RWPE1 (cell line): ENCODE measurements at regions not wholly inside any gene's neighbourhood (a gene's known extent, or its start where the extent isn't known, plus 50 kb on each side); places are given as distances from the start of the nearest gene placed in this dataset.
A peak's percentile ranks its signal among the peaks of the same experiment; 100 is the strongest.

Source experiments
- CTCF ChIA-PET: fragments of 350-600 bp; sonication (Branson Sonifier 250); formaldehyde crosslinking; extraction: SDS; loops from one replicate; lab custom pipeline; 2021; lab: Yijun Ruan, JAX
- POLR2A ChIA-PET: fragments of 400-600 bp; formaldehyde crosslinking; extraction: SDS; loops from one replicate; lab custom pipeline; 2020; ENCODE audit warnings: antibody characterized with exemption; ENCODE audit not compliant: low non-redundant PET; lab: Yijun Ruan, JAX
- DNase-seq: peaks from one replicate; pipeline ENCODE4 v3.0.0; 2012; ENCODE audit warnings: low spot score
- H3K27ac ChIP-seq: fragments of 450-650 bp; 2 replicates; pipeline ENCODE4 v1.5.1; 2017
- TF ChIP-seq, protein P1 (sequence below): fragments of 450-650 bp; conservative IDR thresholded peaks from 2 replicates; pipeline ENCODE4 v1.5.1; 2017; ENCODE audit warnings: low read depth, mild to moderate bottlenecking

DNA sequence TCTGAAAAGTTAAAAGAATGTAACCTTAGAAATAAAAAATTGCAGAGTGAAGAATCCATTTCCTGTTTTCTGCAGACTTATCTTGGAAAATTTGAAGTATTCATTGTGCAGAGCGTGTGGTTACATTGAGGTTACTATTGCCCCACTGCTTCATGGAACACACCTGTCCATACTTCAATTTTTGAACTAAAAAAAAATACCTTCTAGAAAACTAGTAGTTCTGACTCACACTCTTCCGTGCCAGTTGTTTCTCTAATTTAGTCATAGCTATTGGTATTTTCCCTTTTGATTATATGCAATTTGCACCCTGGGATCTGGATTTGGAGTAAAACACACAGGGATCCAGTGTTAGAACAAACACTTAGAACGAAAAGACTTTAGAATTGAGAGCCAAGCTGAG lies 111.8 kb upstream of the LYSMD4 start:
- no peak overlapping the region for H3K27ac ChIP-seq
- POLR2A ChIA-PET = no interaction called here
- CTCF ChIA-PET = no interaction called here
- DNase-seq = peak; percentile 6
- TF ChIP-seq, protein P1, sequence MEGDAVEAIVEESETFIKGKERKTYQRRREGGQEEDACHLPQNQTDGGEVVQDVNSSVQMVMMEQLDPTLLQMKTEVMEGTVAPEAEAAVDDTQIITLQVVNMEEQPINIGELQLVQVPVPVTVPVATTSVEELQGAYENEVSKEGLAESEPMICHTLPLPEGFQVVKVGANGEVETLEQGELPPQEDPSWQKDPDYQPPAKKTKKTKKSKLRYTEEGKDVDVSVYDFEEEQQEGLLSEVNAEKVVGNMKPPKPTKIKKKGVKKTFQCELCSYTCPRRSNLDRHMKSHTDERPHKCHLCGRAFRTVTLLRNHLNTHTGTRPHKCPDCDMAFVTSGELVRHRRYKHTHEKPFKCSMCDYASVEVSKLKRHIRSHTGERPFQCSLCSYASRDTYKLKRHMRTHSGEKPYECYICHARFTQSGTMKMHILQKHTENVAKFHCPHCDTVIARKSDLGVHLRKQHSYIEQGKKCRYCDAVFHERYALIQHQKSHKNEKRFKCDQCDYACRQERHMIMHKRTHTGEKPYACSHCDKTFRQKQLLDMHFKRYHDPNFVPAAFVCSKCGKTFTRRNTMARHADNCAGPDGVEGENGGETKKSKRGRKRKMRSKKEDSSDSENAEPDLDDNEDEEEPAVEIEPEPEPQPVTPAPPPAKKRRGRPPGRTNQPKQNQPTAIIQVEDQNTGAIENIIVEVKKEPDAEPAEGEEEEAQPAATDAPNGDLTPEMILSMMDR = no peak

DNA sequence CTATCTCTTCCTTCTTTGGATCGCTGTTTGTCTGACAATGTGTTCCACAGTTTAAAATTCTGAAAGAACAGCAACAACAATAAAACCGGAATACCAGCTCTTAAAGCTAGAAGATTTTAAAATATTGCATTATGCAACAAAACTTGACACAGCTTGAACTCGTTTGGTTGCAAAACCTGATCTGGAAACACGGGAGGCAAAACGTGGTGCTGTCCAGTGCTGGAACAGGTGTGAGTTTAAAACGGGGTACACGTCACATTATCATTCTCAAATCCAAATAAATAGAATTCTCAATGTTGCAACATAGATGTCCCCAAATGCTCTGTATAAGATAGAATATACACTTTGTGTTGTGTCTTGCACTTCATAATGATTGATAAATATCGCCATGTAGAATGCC lies 110.9 kb upstream of the LYSMD4 start:
- ChIA-PET CTCF (no interaction called here), POLR2A (no interaction called here)
- no peak overlapping the region for H3K27ac ChIP-seq
- no peak for DNase-seq
- TF ChIP-seq, protein P1 = no peak

DNA sequence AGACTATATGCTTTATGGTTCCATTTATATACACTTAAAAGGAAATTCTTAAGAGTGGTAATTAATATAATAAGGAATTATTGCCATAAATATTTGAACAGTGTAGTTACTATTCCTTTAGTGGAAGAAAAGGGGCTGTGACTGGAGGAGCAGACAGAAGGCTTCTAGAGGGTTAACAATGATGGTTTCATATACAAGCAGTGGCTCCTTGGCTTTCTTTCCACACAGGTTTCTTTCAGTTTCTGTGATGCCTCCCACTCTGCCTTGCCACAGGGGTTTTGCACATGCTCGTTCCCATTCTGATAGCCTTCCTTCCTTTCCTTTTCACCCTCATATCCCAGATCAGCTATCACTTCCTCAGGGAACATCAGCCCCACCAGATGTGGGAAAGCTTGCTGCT lies 108.8 kb upstream of the LYSMD4 start:
- CTCF ChIA-PET = no interaction called here
- no peak for DNase-seq
- TF ChIP-seq, protein P1 = no peak
- POLR2A ChIA-PET = no interaction called here
- no peak overlapping the region for H3K27ac ChIP-seq

DNA sequence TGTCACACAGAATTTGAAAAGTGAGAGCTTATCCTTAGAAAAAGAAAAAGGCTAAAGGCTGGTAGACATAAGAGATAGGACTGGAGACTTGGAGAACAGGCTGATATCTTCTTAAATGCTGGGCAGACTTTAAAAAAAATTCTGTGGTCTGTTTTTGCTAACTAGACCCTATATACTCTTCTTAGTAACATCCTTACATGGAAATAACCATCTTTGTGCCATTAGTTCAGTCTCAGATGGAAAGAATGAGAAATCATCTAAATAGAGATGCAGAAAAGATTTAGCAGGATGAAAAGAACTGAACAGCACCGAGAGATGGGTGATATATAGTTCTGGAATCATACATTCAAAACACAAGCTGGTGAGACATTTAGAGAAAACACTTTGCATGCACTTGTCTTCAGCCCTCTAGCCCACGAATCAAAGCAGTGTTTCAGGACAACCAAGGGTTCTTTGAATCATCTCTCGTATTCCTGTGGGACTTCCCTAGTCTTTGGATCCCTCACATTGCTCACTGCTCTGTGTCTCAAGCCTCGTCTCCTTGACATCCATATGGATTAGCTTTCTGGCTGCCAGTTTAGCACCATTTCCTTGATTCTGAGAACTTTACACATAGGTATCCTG lies 93.0 kb upstream of the LYSMD4 start:
- POLR2A ChIA-PET = no interaction called here
- CTCF ChIA-PET = interaction anchor here (0.7 kb wide), 1 partner anchor 19 kb away, joined by 3 read pairs; no protein-coding TSS in a partner anchor
- no peak for DNase-seq
- H3K27ac ChIP-seq = no peak overlapping the region
- TF ChIP-seq, protein P1 = no peak

GRCh38 chr15:99823346-99823745 lies 90.1 kb upstream of the LYSMD4 start:
- ChIA-PET POLR2A (no interaction called here), CTCF (interaction anchor here (0.6 kb wide), 1 partner anchor 82 kb away, joined by 3 read pairs; no protein-coding TSS in a partner anchor)
- H3K27ac ChIP-seq = no peak overlapping the region
- TF ChIP-seq, protein P1 = no peak
- DNase-seq = no peak

- no peak overlapping the region for H3K27ac ChIP-seq
- ChIA-PET POLR2A (no interaction called here), CTCF (no interaction called here)
- no peak for DNase-seq
- TF ChIP-seq, protein P1 = no peak
These were observed 86.9 kb upstream of the LYSMD4 start for GRCh38 chr15:99819981-99820718.
